ENCODE measurements at regions not wholly inside any gene's neighbourhood (a gene's known extent, or its start where the extent isn't known, plus 50 kb on each side); places are given as distances from the start of the nearest gene placed in this dataset.

DNA sequence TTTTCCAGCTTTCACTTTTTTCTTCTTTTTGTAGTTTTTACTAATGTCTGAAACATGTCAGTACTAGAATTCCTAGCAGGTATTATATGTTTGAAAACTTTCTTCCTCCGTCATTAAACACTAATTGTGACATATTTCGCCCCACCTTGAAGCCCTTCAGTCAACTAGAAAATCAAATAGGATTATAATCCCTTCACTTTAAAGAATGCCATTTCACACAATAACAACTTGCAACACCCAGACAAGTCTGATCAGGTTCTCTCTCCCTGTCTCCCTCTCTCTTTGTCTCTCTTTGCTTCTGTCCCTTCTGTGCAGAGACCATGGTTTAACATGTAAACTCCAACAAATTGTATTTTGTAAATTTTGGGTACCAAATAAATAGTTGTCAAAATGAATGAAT, 373.5 kb downstream of the SEMA3D start:
- H3K27ac ChIP-seq (ENCODE audit: control insufficient read depth, insufficient read depth) = no peak overlapping the region
- H3K27me3 ChIP-seq (replicated peaks in 1 of 2; ENCODE audit: control insufficient read depth in 2 of 2, insufficient read depth in 2 of 2, low read length in 1 of 2) = no peaks in the 10 kb centered on the region
- no peak overlapping the region for H3K9ac ChIP-seq (ENCODE audit: control insufficient read depth, insufficient read depth, low read length)
- no peak overlapping the region for H3K4me3 ChIP-seq
- in situ Hi-C loops (cut with MboI) = no loop called here
- WGBS (ENCODE audit: insufficient coverage, insufficient replicate concordance, low lambda C conversion rate, missing lambda C conversion rate) = 4% methylated on average over 2 of the region's 2 CpGs
- H3K4me1 ChIP-seq (ENCODE audit: control insufficient read depth, insufficient read depth, low read length) = no peaks in the 10 kb centered on the region
- ChIA-PET CTCF (no interaction called here), RAD21 (ENCODE audit: unreplicated experiment) (no interaction called here), SMC1A (ENCODE audit: uncharacterized antibody, unreplicated experiment) (no interaction called here), POLR2A (no interaction called here)
- TF ChIP-seq, protein P1, sequence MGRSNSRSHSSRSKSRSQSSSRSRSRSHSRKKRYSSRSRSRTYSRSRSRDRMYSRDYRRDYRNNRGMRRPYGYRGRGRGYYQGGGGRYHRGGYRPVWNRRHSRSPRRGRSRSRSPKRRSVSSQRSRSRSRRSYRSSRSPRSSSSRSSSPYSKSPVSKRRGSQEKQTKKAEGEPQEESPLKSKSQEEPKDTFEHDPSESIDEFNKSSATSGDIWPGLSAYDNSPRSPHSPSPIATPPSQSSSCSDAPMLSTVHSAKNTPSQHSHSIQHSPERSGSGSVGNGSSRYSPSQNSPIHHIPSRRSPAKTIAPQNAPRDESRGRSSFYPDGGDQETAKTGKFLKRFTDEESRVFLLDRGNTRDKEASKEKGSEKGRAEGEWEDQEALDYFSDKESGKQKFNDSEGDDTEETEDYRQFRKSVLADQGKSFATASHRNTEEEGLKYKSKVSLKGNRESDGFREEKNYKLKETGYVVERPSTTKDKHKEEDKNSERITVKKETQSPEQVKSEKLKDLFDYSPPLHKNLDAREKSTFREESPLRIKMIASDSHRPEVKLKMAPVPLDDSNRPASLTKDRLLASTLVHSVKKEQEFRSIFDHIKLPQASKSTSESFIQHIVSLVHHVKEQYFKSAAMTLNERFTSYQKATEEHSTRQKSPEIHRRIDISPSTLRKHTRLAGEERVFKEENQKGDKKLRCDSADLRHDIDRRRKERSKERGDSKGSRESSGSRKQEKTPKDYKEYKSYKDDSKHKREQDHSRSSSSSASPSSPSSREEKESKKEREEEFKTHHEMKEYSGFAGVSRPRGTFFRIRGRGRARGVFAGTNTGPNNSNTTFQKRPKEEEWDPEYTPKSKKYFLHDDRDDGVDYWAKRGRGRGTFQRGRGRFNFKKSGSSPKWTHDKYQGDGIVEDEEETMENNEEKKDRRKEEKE (IDR thresholded peaks at IDR 0.05) = no peak
- no peak for TF ChIP-seq BMI1 (IDR thresholded peaks at IDR 0.05; ENCODE audit: borderline replicate concordance)
- H3K9me3 ChIP-seq (replicated peaks; ENCODE audit: control insufficient read depth, insufficient read depth, low read length) = no peaks in the 10 kb centered on the region
- intact Hi-C loops (cut with micrococcal nuclease; ENCODE audit: unreplicated experiment) = no loop called here
- DNase-seq (ENCODE audit: low read depth, low spot score) (no peak), ATAC-seq (no peak), FAIRE-seq (no peak)
- no peaks in the 10 kb centered on the region for H4K20me1 ChIP-seq (ENCODE audit: control insufficient read depth, insufficient read depth)
- H3K79me2 ChIP-seq (ENCODE audit: control insufficient read depth, insufficient read depth, low read length) = no peaks in the 10 kb centered on the region
- no peak overlapping the region for H3K4me2 ChIP-seq (ENCODE audit: control insufficient read depth, insufficient read depth)
- no peak overlapping the region for H2AFZ ChIP-seq (ENCODE audit: control insufficient read depth, low read depth, low read length)
- no TSS peak for BruUV-seq (replicated peaks)
- H3K36me3 ChIP-seq (ENCODE audit: control insufficient read depth in 2 of 2, insufficient read depth in 2 of 2, low read length in 1 of 2) = no peaks in the 10 kb centered on the region

DNA sequence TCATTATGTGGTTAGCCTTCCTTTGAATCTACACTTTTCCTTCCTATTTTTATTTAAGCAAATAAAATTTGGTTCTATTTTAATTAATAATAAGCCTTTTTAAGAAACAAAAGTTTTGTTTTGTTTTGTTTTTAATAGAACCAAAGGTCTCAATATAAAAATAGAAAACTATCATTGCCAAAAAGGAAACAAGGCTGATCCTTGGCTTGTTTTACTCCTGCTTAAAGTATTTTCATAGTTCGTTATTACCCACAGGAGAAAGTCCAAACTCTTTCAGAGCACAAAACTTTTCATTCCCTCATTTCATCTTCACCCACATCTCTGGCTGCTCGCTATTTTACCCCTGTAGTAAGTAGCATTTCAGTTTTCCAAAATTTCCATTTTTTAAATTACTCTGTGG, 374.8 kb downstream of the SEMA3D start:
- POLR2A ChIA-PET = no interaction called here
- no TSS peak for BruUV-seq (replicated peaks)
- in situ Hi-C loops (cut with MboI) = no loop called here
- intact Hi-C loops (cut with micrococcal nuclease; ENCODE audit: unreplicated experiment) = no loop called here
- Histone ChIP-seq H3K9me3 (replicated peaks; ENCODE audit: control insufficient read depth, insufficient read depth, low read length) (no peaks in the 10 kb centered on the region), H3K4me3 (no peak overlapping the region), H2AFZ (ENCODE audit: control insufficient read depth, low read depth, low read length) (no peak overlapping the region), H3K4me2 (ENCODE audit: control insufficient read depth, insufficient read depth) (no peak overlapping the region), H3K4me1 (ENCODE audit: control insufficient read depth, insufficient read depth, low read length) (no peaks in the 10 kb centered on the region), H3K9ac (ENCODE audit: control insufficient read depth, insufficient read depth, low read length) (no peak overlapping the region), H3K27ac (ENCODE audit: control insufficient read depth, insufficient read depth) (no peak overlapping the region), H3K36me3 (ENCODE audit: control insufficient read depth in 2 of 2, insufficient read depth in 2 of 2, low read length in 1 of 2) (no peaks in the 10 kb centered on the region), H4K20me1 (ENCODE audit: control insufficient read depth, insufficient read depth) (no peaks in the 10 kb centered on the region), H3K79me2 (ENCODE audit: control insufficient read depth, insufficient read depth, low read length) (no peaks in the 10 kb centered on the region), H3K27me3 (replicated peaks in 1 of 2; ENCODE audit: control insufficient read depth in 2 of 2, insufficient read depth in 2 of 2, low read length in 1 of 2) (no peaks in the 10 kb centered on the region)
- DNase-seq (ENCODE audit: low read depth, low spot score) (no peak), ATAC-seq (no peak), FAIRE-seq (no peak)
- SMC1A ChIA-PET (ENCODE audit: uncharacterized antibody, unreplicated experiment) = interaction anchor here (0.7 kb wide), 1 partner anchor 33 kb away, joined by 3 read pairs; no protein-coding TSS in a partner anchor
- RAD21 ChIA-PET (ENCODE audit: unreplicated experiment) = no interaction called here
- CTCF ChIA-PET = no interaction called here
- TF ChIP-seq SIX5 (IDR thresholded peaks at IDR 0.05; ENCODE audit: low read depth, low read length, severe bottlenecking) (no peak), NFYB (IDR thresholded peaks at IDR 0.05; ENCODE audit: insufficient read depth, low read depth, low read length) (no peak), HCFC1 (IDR thresholded peaks at IDR 0.05; ENCODE audit: low read length) (no peak), JUNB (IDR thresholded peaks at IDR 0.05) (no peak), NRF1 (conservative IDR thresholded peaks at IDR 0.05; ENCODE audit: low read depth, low read length) (no peak), NFYA (IDR thresholded peaks at IDR 0.05; ENCODE audit: borderline replicate concordance, low read depth, low read length) (no peak), POLR2A (IDR thresholded peaks at IDR 0.05; ENCODE audit: low read depth, low read length) (no peak), CBX3 (IDR thresholded peaks at IDR 0.05; ENCODE audit: borderline replicate concordance, low read depth) (no peak)
- TF ChIP-seq, protein P2, sequence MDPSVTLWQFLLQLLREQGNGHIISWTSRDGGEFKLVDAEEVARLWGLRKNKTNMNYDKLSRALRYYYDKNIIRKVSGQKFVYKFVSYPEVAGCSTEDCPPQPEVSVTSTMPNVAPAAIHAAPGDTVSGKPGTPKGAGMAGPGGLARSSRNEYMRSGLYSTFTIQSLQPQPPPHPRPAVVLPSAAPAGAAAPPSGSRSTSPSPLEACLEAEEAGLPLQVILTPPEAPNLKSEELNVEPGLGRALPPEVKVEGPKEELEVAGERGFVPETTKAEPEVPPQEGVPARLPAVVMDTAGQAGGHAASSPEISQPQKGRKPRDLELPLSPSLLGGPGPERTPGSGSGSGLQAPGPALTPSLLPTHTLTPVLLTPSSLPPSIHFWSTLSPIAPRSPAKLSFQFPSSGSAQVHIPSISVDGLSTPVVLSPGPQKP (IDR thresholded peaks at IDR 0.05; ENCODE audit: low read depth, low read length) = no peak
- TF ChIP-seq, protein P3, sequence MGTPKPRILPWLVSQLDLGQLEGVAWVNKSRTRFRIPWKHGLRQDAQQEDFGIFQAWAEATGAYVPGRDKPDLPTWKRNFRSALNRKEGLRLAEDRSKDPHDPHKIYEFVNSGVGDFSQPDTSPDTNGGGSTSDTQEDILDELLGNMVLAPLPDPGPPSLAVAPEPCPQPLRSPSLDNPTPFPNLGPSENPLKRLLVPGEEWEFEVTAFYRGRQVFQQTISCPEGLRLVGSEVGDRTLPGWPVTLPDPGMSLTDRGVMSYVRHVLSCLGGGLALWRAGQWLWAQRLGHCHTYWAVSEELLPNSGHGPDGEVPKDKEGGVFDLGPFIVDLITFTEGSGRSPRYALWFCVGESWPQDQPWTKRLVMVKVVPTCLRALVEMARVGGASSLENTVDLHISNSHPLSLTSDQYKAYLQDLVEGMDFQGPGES (IDR thresholded peaks at IDR 0.05) = no peak
- TF ChIP-seq, protein P4, sequence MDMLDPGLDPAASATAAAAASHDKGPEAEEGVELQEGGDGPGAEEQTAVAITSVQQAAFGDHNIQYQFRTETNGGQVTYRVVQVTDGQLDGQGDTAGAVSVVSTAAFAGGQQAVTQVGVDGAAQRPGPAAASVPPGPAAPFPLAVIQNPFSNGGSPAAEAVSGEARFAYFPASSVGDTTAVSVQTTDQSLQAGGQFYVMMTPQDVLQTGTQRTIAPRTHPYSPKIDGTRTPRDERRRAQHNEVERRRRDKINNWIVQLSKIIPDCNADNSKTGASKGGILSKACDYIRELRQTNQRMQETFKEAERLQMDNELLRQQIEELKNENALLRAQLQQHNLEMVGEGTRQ (IDR thresholded peaks at IDR 0.05; ENCODE audit: borderline replicate concordance, low read depth, low read length) = no peak
- WGBS (ENCODE audit: insufficient coverage, insufficient replicate concordance, low lambda C conversion rate, missing lambda C conversion rate) = 0% methylated on average over 2 of the region's 2 CpGs

Measured in GM12878 (cell line).